ENCODE measurements at regions not wholly inside any gene's neighbourhood (a gene's known extent, or its start where the extent isn't known, plus 50 kb on each side); places are given as distances from the start of the nearest gene placed in this dataset.

GRCh38 chr6:144715344-144715743 lies 430.2 kb downstream of the UTRN start:
- FAIRE-seq (no peak), DNase-seq (ENCODE audit: low spot score) (no peak)

GRCh38 chr6:144718431-144718830 lies 433.3 kb downstream of the UTRN start:
- FAIRE-seq (no peak), DNase-seq (ENCODE audit: low spot score) (no peak)

DNA sequence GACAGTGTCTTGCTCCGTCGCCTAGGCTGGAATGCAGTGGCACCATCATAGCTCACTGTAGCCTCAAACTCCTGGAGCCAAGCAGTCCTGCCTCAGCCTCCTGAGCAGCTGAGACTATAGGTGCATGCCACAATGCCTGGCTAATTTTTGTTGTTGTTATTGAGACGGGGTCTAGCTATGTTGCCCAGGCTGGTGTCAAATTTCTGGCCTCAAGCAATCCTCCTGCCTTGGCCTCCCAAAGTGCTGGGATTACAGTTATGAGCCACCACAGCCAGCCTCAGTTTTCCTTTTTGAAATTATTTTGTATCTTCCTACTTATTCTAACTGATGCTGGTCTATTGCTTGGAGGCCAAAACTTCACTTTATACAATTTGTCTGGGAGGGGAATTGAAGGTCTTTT lies 436.1 kb downstream of the UTRN start:
- no peak for FAIRE-seq

DNA sequence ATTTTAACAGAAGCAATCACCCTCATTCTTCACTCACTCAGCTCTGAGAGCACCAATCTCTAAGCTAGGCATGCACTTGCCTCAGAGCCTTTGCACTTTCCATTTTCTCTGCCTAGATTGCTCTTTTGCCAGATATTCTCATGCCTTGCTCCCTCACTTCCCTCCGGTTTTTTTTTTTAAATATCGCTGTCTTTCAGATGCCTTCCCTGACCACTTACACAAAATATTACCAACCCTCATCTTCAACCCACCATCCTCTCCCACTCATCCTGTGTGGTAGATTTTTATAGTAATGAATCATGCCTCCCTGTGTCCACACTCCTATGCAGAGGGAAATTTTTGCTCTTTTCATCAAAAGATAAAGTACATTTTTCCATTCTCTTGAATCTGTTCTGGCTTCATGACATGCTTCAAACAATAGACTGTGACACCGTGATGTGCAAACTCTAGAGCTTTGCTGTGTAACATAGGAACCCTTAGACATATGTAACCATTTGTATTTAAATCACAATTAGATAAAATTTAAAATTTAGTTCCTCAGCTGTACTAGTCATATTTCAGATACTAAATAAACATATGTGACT lies 437.1 kb downstream of the UTRN start:
- FAIRE-seq (no peak), DNase-seq (ENCODE audit: low spot score) (no peak)

More for the DNA sequence above, 436.1 kb downstream of the UTRN start:
- no peak for DNase-seq (ENCODE audit: low spot score)

- FAIRE-seq: no peak
- DNase-seq (ENCODE audit: low spot score): no peak
Measured at GRCh38 chr6:144722925-144723324, 437.8 kb downstream of the UTRN start.

GRCh38 chr6:144723431-144723830 lies 438.3 kb downstream of the UTRN start:
- no peak for DNase-seq (ENCODE audit: low spot score)
- no peak for FAIRE-seq

- no peak for DNase-seq (ENCODE audit: low spot score)
- no peak for FAIRE-seq
Measured at GRCh38 chr6:144724818-144725217, 439.7 kb downstream of the UTRN start.

DNA sequence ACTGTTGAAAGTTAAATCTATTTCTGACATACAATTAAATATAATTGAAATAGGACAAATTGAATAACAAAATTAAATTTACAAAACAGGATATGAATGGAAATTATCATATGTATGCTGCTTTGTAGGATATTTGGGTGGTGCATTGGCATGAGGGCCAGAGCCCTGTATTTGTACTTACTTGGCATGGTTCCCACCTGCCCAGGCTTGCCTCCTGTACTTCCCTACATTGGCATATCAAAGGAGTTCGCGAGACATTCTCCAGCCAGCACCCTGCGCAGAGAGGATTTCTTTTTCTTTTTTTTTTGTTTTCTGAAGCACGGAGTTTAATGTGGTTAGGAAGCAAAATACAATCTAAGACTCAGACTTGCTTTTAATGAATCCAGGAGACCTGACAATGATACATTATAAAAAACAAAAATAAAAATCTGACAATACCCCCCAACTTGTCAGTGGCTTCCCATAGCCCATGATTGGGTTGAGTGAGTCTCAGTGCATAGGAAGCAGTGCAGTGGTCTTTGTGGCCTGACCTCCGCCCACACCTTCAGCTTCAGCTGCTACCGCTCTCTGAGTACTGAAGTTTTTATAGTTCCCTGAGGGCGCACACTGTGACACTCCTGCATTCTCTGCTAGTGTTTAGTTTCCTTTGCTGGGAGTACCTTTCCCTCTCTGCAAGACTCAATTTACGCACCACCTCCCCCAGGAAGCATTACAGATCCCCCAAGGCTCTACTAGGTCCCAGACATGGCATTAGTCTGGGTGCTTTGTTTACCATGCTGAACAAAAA lies 440.8 kb downstream of the UTRN start:
- DNase-seq (ENCODE audit: low spot score): no peak
- FAIRE-seq: no peak

GRCh38 chr6:144728804-144729203 lies 443.7 kb downstream of the UTRN start:
- DNase-seq (ENCODE audit: low spot score) (no peak), FAIRE-seq (no peak)

- FAIRE-seq (no peak), DNase-seq (ENCODE audit: low spot score) (no peak)
Measured at GRCh38 chr6:144729502-144729901, 444.4 kb downstream of the UTRN start.

GRCh38 chr6:144730088-144730645 lies 445.0 kb downstream of the UTRN start:
- no peak for FAIRE-seq

DNA sequence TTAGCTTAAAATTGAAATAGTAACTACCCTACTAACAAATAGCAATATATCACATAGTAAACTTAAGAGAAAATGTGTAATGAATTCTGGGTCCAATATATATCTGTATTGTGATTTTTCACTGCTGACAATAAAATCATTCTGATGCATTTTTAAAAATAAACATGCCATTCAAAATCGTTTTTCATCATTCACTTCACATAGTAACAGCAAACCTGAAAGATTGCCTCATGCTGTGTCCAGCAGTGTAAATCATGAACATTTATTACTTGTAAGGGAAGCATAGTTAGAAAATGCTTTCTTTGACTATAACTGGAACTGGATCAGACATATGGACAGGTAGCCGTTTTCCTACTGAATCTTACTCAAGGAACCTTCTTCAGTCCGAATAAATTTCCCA lies 446.1 kb downstream of the UTRN start:
- no peak for DNase-seq (ENCODE audit: low spot score)
- no peak for FAIRE-seq

More at GRCh38 chr6:144730088-144730645, 445.0 kb downstream of the UTRN start:
- no peak for DNase-seq (ENCODE audit: low spot score)

GRCh38 chr6:144736763-144737162 lies 451.6 kb downstream of the UTRN start:
- no peak for DNase-seq (ENCODE audit: low spot score)
- FAIRE-seq: no peak

- FAIRE-seq: no peak
- no peak for DNase-seq (ENCODE audit: low spot score)
Measured at GRCh38 chr6:144737998-144738397, 452.9 kb downstream of the UTRN start.

- FAIRE-seq (no peak), DNase-seq (ENCODE audit: low spot score) (no peak)
Measured at GRCh38 chr6:144739873-144740272, 454.7 kb downstream of the UTRN start.

DNA sequence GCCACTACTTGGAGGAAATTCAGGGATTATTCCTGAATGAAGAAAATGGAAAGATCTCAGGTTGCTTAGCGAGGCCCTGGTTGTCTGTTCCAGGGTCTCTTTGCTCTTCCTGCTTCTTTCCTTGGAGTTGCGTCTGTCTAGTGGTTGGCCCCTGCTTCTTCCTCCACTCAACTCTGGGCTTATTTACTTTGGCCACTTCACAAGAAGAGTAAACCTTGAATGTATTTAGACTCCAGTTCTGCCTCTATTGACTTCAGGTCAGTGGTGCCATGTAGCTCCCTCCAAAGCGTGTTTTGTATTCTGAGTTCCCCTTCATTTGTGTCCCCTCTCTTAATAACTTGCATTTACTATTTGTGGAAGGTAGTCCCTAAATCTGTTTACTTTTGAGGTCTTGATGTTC lies 456.5 kb downstream of the UTRN start:
- DNase-seq (ENCODE audit: low spot score): no peak
- no peak for FAIRE-seq

DNA sequence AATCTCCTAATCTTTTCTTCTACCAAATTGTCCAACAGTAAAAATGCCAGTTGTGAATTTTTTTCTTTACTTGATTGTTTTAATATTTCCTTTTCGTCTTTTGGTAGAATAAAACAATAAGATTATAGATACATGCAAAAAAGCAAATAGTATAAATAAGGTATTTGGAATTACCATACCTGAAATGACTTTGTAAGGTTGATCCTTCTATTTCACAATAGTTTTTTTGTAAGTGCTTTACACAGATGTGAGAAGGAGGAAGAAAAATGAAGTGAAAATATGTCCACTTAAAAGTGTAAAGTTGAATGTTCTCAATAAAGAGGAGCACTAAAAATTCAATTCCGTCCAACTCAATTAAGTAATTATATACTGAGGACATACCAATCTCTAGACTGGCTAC lies 457.6 kb downstream of the UTRN start:
- DNase-seq (ENCODE audit: low spot score): no peak
- FAIRE-seq: no peak

- no peak for FAIRE-seq
- DNase-seq (ENCODE audit: low spot score): no peak
Measured at GRCh38 chr6:144744720-144745119, 459.6 kb downstream of the UTRN start.

GRCh38 chr6:144745439-144745838 lies 460.3 kb downstream of the UTRN start:
- FAIRE-seq (no peak), DNase-seq (ENCODE audit: low spot score) (no peak)

DNA sequence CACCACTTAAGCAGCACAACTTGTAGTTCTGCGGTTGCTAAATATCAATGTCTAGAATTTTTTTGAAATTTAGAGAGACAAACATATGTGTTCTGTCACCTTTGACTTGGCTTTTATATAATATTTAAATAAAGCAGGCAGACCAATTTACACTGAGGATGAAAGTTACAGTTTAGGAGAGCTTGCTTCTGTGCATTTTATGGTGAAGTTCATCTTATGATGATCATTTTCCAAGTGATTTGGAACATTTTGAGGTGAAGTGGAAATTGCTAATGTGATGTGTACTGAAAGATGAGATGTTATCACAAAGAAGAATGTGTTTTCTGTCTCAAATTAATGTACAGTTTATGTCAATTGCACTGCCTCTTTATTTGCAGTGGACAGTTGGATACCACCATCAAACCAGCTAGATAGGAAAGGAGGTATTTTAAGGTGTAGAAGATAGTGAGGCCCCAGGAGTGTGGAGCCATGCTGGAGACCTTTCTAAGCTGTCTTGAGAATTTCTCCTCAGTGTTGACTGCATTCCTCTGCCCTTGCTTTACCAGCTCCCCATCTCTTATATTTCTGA lies 461.9 kb downstream of the UTRN start:
- DNase-seq (ENCODE audit: low spot score): no peak
- no peak for FAIRE-seq

GRCh38 chr6:144749263-144749662 lies 464.1 kb downstream of the UTRN start:
- FAIRE-seq (no peak), DNase-seq (ENCODE audit: low spot score) (no peak)

- FAIRE-seq (no peak), DNase-seq (ENCODE audit: low spot score) (no peak)
Measured at GRCh38 chr6:144753023-144753705, 468.0 kb downstream of the UTRN start.
